ENCODE measurements at regions not wholly inside any gene's neighbourhood (a gene's known extent, or its start where the extent isn't known, plus 50 kb on each side); places are given as distances from the start of the nearest gene placed in this dataset.

DNA sequence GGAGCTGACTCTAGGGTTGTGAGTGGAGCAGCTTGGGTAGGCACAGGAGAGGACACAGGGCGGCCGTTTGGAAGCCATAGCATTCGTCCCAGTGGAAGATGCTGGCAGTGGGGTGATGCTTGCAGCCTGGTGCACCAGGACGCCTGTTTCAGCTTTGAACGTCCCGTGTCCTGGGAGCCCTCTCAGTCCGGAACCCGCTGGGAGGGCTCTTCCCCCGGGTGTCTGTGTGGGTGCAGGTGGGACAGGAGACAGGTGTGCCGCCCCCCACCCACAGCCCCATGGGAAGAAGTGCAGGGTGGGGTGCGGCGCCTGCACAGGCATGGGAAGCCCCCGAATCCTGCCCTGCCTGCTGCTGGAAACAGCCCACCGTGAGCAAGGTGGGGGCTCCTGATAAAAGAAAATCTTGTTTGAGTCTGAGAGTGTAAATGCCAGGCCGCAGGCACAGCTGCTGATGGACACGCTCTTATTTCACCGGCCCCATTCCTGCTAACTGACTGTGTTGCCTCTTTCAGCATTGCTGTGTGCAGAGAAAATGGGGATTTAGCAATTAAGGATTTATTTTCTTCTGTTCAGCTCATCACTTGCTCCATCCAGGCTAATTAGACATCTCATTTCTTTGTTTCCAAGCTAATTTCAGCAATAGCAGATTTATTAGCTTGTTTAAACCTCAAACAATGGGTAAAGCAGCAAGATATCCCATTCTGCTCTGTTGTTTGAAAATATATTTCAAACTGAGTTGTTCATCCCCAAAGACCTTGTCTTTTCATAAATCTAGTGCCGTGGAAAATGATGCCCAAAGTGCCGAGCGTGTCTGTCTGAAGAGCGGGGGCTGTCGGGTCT, 54.9 kb upstream of the DPYSL4 start:
- ChIA-PET CTCF (no interaction called here), POLR2A (no interaction called here)
- H3K4me1 Mint-ChIP-seq: peaks cover 0 to 4% (median 2%) of the 10 kb centered on the region in 7 donors
- H3K9me3 Mint-ChIP-seq: peaks cover 0 to 28% (median 9%) of the 10 kb centered on the region in 11 donors
- no peak overlapping the region for H3K27ac Mint-ChIP-seq
- H3K36me3 Mint-ChIP-seq: peaks cover 0 to 9% (median 0%) of the 10 kb centered on the region in 5 donors
- H3K4me3 Mint-ChIP-seq: no peak overlapping the region
- H3K27me3 ChIP-seq (ENCODE audit: control insufficient read depth in 2 of 2, insufficient read depth in 2 of 2, low read length in 2 of 2): no peaks in the 10 kb centered on the region
- no peaks in the 10 kb centered on the region for H3K9me3 ChIP-seq (ENCODE audit: control insufficient read depth in 2 of 3, low read length in 3 of 3)
- no peak for DNase-seq
- H3K4me1 ChIP-seq (ENCODE audit: control insufficient read depth in 2 of 2, insufficient read depth in 2 of 2, low read length in 2 of 2): no peaks in the 10 kb centered on the region
- intact Hi-C loops (cut with micrococcal nuclease): no loop called here
- no peaks in the 10 kb centered on the region for H3K36me3 ChIP-seq (ENCODE audit: control insufficient read depth in 2 of 3, insufficient read depth in 3 of 3, low read length in 3 of 3)
- no peak overlapping the region for H3K4me3 ChIP-seq (ENCODE audit: low read length)
- H3K27ac ChIP-seq (ENCODE audit: low read depth, low read length): no peak overlapping the region
- ATAC-seq: no peak
- H3K27me3 Mint-ChIP-seq: peaks cover 5 to 23% (median 12%) of the 10 kb centered on the region in 5 donors

DNA sequence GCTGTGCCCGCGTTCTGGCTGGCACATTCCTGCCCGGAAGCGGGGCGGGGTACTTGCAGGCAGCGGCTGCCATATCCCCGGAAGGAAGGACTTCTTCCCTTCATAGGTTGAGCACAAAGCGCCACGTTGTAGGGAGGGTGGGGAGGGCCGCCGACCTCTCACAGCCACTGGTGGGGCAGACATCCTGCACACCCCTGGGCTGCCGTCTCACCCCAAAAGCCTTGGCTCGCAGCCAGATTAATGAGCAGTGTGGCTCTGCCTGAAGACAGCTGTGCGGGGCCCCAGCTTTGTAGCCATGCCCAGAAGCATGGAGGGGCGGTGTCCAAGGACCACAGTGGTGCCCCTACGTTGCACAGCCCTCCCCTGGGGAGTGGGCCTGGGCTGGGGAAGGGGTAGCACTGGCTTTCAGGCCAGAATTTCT, 54.3 kb upstream of the DPYSL4 start:
- peaks cover 0 to 4% (median 2%) of the 10 kb centered on the region in 7 donors for H3K4me1 Mint-ChIP-seq
- Histone ChIP-seq H3K27me3 (ENCODE audit: control insufficient read depth in 2 of 2, insufficient read depth in 2 of 2, low read length in 2 of 2) (no peaks in the 10 kb centered on the region), H3K27ac (ENCODE audit: low read depth, low read length) (no peak overlapping the region), H3K36me3 (ENCODE audit: control insufficient read depth in 2 of 3, insufficient read depth in 3 of 3, low read length in 3 of 3) (no peaks in the 10 kb centered on the region), H3K4me3 (ENCODE audit: low read length) (no peak overlapping the region), H3K4me1 (ENCODE audit: control insufficient read depth in 2 of 2, insufficient read depth in 2 of 2, low read length in 2 of 2) (no peaks in the 10 kb centered on the region), H3K9me3 (ENCODE audit: control insufficient read depth in 2 of 3, low read length in 3 of 3) (no peaks in the 10 kb centered on the region)
- no peak overlapping the region for H3K4me3 Mint-ChIP-seq
- DNase-seq (no peak), ATAC-seq (no peak)
- intact Hi-C loops (cut with micrococcal nuclease): no loop called here
- H3K27me3 Mint-ChIP-seq: peaks cover 5 to 22% (median 12%) of the 10 kb centered on the region in 5 donors
- H3K36me3 Mint-ChIP-seq: peaks cover 0 to 9% (median 0%) of the 10 kb centered on the region in 5 donors
- H3K27ac Mint-ChIP-seq: no peak overlapping the region
- ChIA-PET CTCF (interaction anchor here (0.7 kb wide), 1 partner anchor 662 kb away, joined by 3 read pairs; no protein-coding TSS in a partner anchor), POLR2A (no interaction called here)
- H3K9me3 Mint-ChIP-seq: peaks cover 0 to 28% (median 9%) of the 10 kb centered on the region in 11 donors

DNA sequence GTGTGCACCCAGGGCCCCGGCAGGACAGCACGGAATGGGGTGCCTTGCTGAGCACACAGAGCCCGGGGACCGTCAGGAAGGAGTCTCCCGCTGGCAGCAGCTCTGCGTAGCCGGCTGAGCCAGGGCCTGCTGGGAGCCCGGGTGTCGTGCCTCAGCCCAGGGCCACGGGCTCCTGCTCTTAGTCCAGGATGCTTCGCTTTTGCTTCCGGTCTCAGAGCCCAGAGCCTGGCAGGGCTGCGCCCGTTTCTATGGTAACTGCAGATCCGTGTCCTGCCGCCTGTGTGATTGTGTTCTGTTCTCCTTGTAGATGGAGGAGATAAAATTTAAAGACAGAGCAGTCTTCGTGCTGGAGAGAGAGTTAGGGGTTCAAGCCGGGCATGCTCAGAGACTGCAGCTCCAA, 53.7 kb upstream of the DPYSL4 start:
- Histone ChIP-seq H3K27ac (ENCODE audit: low read depth, low read length) (no peak overlapping the region), H3K4me3 (ENCODE audit: low read length) (no peak overlapping the region), H3K9me3 (ENCODE audit: control insufficient read depth in 2 of 3, low read length in 3 of 3) (no peaks in the 10 kb centered on the region), H3K4me1 (ENCODE audit: control insufficient read depth in 2 of 2, insufficient read depth in 2 of 2, low read length in 2 of 2) (no peaks in the 10 kb centered on the region), H3K36me3 (ENCODE audit: control insufficient read depth in 2 of 3, insufficient read depth in 3 of 3, low read length in 3 of 3) (no peaks in the 10 kb centered on the region), H3K27me3 (ENCODE audit: control insufficient read depth in 2 of 2, insufficient read depth in 2 of 2, low read length in 2 of 2) (no peaks in the 10 kb centered on the region)
- peaks cover 5 to 19% (median 12%) of the 10 kb centered on the region in 5 donors for H3K27me3 Mint-ChIP-seq
- CTCF ChIA-PET: interaction anchor here (0.7 kb wide), 1 partner anchor 661 kb away, joined by 3 read pairs; no protein-coding TSS in a partner anchor
- no peak overlapping the region for H3K4me3 Mint-ChIP-seq
- no peak for ATAC-seq
- H3K4me1 Mint-ChIP-seq: peaks cover 0 to 4% (median 2%) of the 10 kb centered on the region in 7 donors
- peaks cover 0 to 9% (median 0%) of the 10 kb centered on the region in 5 donors for H3K36me3 Mint-ChIP-seq
- no peak for DNase-seq
- POLR2A ChIA-PET: no interaction called here
- H3K27ac Mint-ChIP-seq: no peak overlapping the region
- intact Hi-C loops (cut with micrococcal nuclease): no loop called here
- H3K9me3 Mint-ChIP-seq: peaks cover 0 to 23% (median 9%) of the 10 kb centered on the region in 11 donors

DNA sequence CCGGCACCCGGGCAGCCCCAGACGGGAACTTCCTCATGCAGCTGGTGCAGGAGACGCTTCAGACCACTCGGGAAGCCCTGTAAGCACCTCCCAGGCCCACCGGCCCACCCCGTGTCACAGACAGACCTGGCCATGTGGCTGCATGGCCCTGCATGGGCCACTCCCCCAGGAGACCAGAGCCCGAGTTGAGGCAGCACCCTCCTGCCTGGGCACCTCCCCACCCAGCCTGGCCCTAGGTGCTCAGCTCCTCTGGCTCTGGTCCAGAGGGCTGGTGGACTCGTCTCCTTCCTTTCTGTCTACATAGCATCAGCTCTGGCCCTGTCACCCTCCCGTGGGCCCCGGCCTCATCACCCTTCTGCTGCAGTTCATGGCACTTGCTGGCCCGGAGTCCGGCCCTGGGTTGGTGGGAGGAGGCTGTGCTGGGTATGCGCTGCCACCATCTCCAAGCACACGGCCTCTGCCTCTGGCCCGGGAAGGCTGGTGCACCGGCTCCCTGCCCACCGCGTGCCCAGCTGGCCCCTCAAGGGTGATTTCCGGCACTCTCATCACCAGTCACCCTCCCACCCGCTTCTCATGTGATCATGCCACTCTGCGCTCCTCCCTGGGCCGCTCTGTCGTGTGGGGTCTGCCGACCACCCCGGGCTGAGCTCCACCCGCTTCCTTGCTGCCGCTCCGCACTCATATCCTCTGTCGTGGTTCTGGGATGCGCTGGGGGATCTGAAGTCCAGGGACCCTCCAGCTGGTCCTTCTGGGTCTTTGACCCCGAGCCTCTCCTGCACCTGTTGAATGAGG, 53.1 kb upstream of the DPYSL4 start:
- no peaks in the 10 kb centered on the region for H3K9me3 ChIP-seq (ENCODE audit: control insufficient read depth in 2 of 3, low read length in 3 of 3)
- no peak overlapping the region for H3K27ac ChIP-seq (ENCODE audit: low read depth, low read length)
- DNase-seq (no peak), ATAC-seq (no peak)
- H3K9me3 Mint-ChIP-seq: peaks cover 0 to 17% (median 5%) of the 10 kb centered on the region in 11 donors
- no peak overlapping the region for H3K4me3 ChIP-seq (ENCODE audit: low read length)
- no peaks in the 10 kb centered on the region for H3K4me1 ChIP-seq (ENCODE audit: control insufficient read depth in 2 of 2, insufficient read depth in 2 of 2, low read length in 2 of 2)
- no peak overlapping the region for H3K4me3 Mint-ChIP-seq
- H3K36me3 Mint-ChIP-seq: peaks cover 0 to 9% (median 0%) of the 10 kb centered on the region in 5 donors
- ChIA-PET POLR2A (no interaction called here), CTCF (interaction anchor here (0.7 kb wide), 1 partner anchor 660 kb away, joined by 3 read pairs; no protein-coding TSS in a partner anchor)
- peaks cover 0 to 18% (median 12%) of the 10 kb centered on the region in 5 donors for H3K27me3 Mint-ChIP-seq
- no peaks in the 10 kb centered on the region for H3K27me3 ChIP-seq (ENCODE audit: control insufficient read depth in 2 of 2, insufficient read depth in 2 of 2, low read length in 2 of 2)
- no peak overlapping the region for H3K27ac Mint-ChIP-seq
- H3K36me3 ChIP-seq (ENCODE audit: control insufficient read depth in 2 of 3, insufficient read depth in 3 of 3, low read length in 3 of 3): no peaks in the 10 kb centered on the region
- peaks cover 0 to 4% (median 2%) of the 10 kb centered on the region in 7 donors for H3K4me1 Mint-ChIP-seq
- intact Hi-C loops (cut with micrococcal nuclease): no loop called here

DNA sequence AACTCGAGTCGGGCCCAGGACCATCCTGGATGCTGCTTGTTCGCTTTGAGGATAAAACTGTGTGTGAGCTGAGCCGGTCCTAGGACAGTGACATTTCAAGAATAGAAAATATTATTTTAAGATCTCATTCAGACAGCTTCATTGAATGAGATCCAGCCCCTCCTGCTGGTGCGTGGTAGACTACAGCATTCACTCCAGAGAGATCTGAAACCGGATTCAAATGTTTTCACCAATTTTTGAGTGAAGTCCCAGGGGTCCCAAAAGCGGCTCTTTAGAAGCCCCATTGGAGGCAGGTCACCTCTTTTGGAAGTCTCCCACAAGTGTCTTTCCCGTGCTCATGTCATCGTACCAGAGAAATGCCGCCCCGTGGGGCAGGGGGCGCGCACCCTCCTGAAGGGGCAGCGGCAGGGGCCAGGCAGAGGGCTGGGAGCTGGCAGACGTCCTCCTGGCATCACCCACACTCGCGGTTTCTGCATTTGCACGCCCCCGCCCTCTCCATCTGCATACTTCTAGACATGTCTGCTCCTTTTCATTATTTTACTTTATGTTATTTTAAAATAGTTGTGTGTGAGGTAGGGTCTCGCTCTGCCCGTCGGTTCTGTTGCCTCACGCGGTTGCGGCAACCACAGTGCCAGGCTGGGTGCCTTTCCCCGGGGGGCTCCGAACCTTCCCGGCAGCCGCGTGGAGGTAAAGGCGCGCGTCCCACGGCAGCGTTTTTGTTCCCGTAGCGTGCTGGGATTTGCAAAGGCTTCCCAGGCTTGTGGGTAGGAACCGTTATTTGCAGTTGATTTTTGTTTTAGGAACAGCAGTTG, 52.3 kb upstream of the DPYSL4 start:
- no peak for ATAC-seq
- Histone ChIP-seq H3K27ac (ENCODE audit: low read depth, low read length) (no peak overlapping the region), H3K9me3 (ENCODE audit: control insufficient read depth in 2 of 3, low read length in 3 of 3) (no peaks in the 10 kb centered on the region), H3K36me3 (ENCODE audit: control insufficient read depth in 2 of 3, insufficient read depth in 3 of 3, low read length in 3 of 3) (no peaks in the 10 kb centered on the region), H3K4me3 (ENCODE audit: low read length) (no peak overlapping the region), H3K4me1 (ENCODE audit: control insufficient read depth in 2 of 2, insufficient read depth in 2 of 2, low read length in 2 of 2) (no peaks in the 10 kb centered on the region), H3K27me3 (ENCODE audit: control insufficient read depth in 2 of 2, insufficient read depth in 2 of 2, low read length in 2 of 2) (no peaks in the 10 kb centered on the region)
- H3K9me3 Mint-ChIP-seq: peaks cover 0 to 9% (median 2%) of the 10 kb centered on the region in 11 donors
- H3K36me3 Mint-ChIP-seq: peaks cover 0 to 4% (median 0%) of the 10 kb centered on the region in 5 donors
- ChIA-PET POLR2A (no interaction called here), CTCF (no interaction called here)
- intact Hi-C loops (cut with micrococcal nuclease): no loop called here
- peaks cover 0 to 18% (median 5%) of the 10 kb centered on the region in 5 donors for H3K27me3 Mint-ChIP-seq
- peaks cover 0 to 4% (median 2%) of the 10 kb centered on the region in 7 donors for H3K4me1 Mint-ChIP-seq
- H3K4me3 Mint-ChIP-seq: no peak overlapping the region
- no peak overlapping the region for H3K27ac Mint-ChIP-seq
- DNase-seq: no peak
